Natural killer cell (primary cell): ENCODE measurements at regions not wholly inside any gene's neighbourhood (a gene's known extent, or its start where the extent isn't known, plus 50 kb on each side); places are given as distances from the start of the nearest gene placed in this dataset.
A peak's percentile ranks its signal among the peaks of the same experiment; 100 is the strongest.

Experiments used
- ATAC-seq, 3 donors: fragments of 150-1000 bp in 2 of 3; fragments of 200-7000 bp in 1 of 3; cut with Tn5 transposase; 1 replicate in 1 of 3; 2 replicates in 2 of 3; pipeline ENCODE4 v1.10.0; 2021; ENCODE audit warnings: mild to moderate bottlenecking in 2 of 3, moderate library complexity in 2 of 3
- DNase-seq, 2 donors: peaks; one replicate each; pipeline versions ENCODE4 v3.0.0 to v3.0.0-alpha.2; 2013 to 2021; ENCODE audit warnings: mixed read lengths in 1 of 2
- H3K27ac ChIP-seq: one replicate; pipeline ENCODE4 v1.5.1; 2013; ENCODE audit warnings: mild to moderate bottlenecking, low read length
- H3K27me3 ChIP-seq: one replicate; pipeline ENCODE4 v1.6.1; 2013; ENCODE audit warnings: low read length; ENCODE audit not compliant: control insufficient read depth, insufficient read depth
- H3K36me3 ChIP-seq: one replicate; pipeline ENCODE4 v1.6.1; 2013; ENCODE audit warnings: low read length; ENCODE audit not compliant: control insufficient read depth, insufficient read depth
- H3K4me1 ChIP-seq: one replicate; pipeline ENCODE4 v1.6.1; 2013; ENCODE audit warnings: low read length; ENCODE audit not compliant: control insufficient read depth, insufficient read depth
- H3K4me3 ChIP-seq: one replicate; pipeline ENCODE4 v1.5.1; 2013; ENCODE audit warnings: low read length
- H3K9me3 ChIP-seq: one replicate; pipeline ENCODE4 v1.6.1; 2013; ENCODE audit warnings: low read length; ENCODE audit not compliant: control insufficient read depth, insufficient read depth
- H3K27ac Mint-ChIP-seq, 2 donors: one replicate each; pipeline ENCODE4 v1.8.0; 2022; ENCODE audit warnings: mild to moderate bottlenecking in 2 of 2, mixed read lengths in 2 of 2, moderate library complexity in 1 of 2
- H3K27me3 Mint-ChIP-seq, 2 donors: one replicate each; pipeline ENCODE4 v1.8.0; 2022; ENCODE audit warnings: low read depth in 2 of 2, mixed read lengths in 2 of 2
- H3K36me3 Mint-ChIP-seq: one replicate; pipeline ENCODE4 v1.8.0; 2022; ENCODE audit warnings: mixed read lengths
- H3K4me1 Mint-ChIP-seq, 2 donors: one replicate each; pipeline ENCODE4 v1.8.0; 2022; ENCODE audit warnings: mixed read lengths in 2 of 2
- H3K4me3 Mint-ChIP-seq: one replicate; pipeline ENCODE4 v1.8.0; 2022; ENCODE audit warnings: mild to moderate bottlenecking, moderate library complexity, mixed read lengths
- H3K9me3 Mint-ChIP-seq, 2 donors: one replicate each; pipeline ENCODE4 v1.8.0; 2022; ENCODE audit warnings: mixed read lengths in 2 of 2
- CTCF ChIP-seq: fragments of 200-600 bp; IDR thresholded peaks from one replicate; pipeline ENCODE4 v1.8.0; 2022; ENCODE audit warnings: antibody characterized with exemption
- WGBS: methylation state at CpG from one replicate; pipeline ENCODE4 v1.1.7; 2013; ENCODE audit warnings: missing lambda C conversion rate; ENCODE audit not compliant: insufficient coverage; 5-methylcytosine and 5-hydroxymethylcytosine counted together
- intact Hi-C: fragments of 100-400 bp; cut with micrococcal nuclease; formaldehyde crosslinking; loops from one replicate; pipeline ENCODE4 v1.14.2; 2022

GRCh38 chr12:89020689-89021088, 331.6 kb downstream of the DUSP6 start:
- Mint-ChIP-seq H3K36me3 (no peaks in the 10 kb centered on the region), H3K4me3 (no peak overlapping the region), H3K27me3 (peaks cover 0 to 3% of the 10 kb centered on the region in 2 donors), H3K9me3 (no peaks in the 10 kb centered on the region), H3K4me1 (peaks cover 5 to 7% of the 10 kb centered on the region in 2 donors), H3K27ac (no peak overlapping the region)
- H3K36me3 ChIP-seq = no peaks in the 10 kb centered on the region
- peaks cover 4% of the 10 kb centered on the region for H3K4me1 ChIP-seq
- TF ChIP-seq CTCF = no peak
- no peak overlapping the region for H3K4me3 ChIP-seq
- no peak overlapping the region for H3K27ac ChIP-seq
- no peak for ATAC-seq
- intact Hi-C loops = no loop called here
- no peak for DNase-seq
- WGBS = 100% methylated on average over 3 of the region's 6 CpGs
- no peaks in the 10 kb centered on the region for H3K27me3 ChIP-seq
- no peaks in the 10 kb centered on the region for H3K9me3 ChIP-seq

- Mint-ChIP-seq H3K9me3 (no peaks in the 10 kb centered on the region), H3K27me3 (peaks cover 0 to 6% of the 10 kb centered on the region in 2 donors), H3K27ac (no peak overlapping the region), H3K4me1 (peaks cover 5 to 7% of the 10 kb centered on the region in 2 donors), H3K4me3 (no peak overlapping the region), H3K36me3 (no peaks in the 10 kb centered on the region)
- no peak for ATAC-seq
- DNase-seq = no peak
- H3K9me3 ChIP-seq = no peaks in the 10 kb centered on the region
- H3K36me3 ChIP-seq = no peaks in the 10 kb centered on the region
- H3K27me3 ChIP-seq = no peaks in the 10 kb centered on the region
- TF ChIP-seq CTCF = no peak
- peaks cover 4% of the 10 kb centered on the region for H3K4me1 ChIP-seq
- H3K27ac ChIP-seq = no peak overlapping the region
- intact Hi-C loops = no loop called here
- H3K4me3 ChIP-seq = no peak overlapping the region
Observed at GRCh38 chr12:89020121-89020480, 332.2 kb downstream of the DUSP6 start.

GRCh38 chr12:89019439-89020120, 332.7 kb downstream of the DUSP6 start:
- WGBS = 7% methylated on average over 13 of the region's 14 CpGs
- intact Hi-C loops = loop anchor here (1.0 to 2.0 kb wide), 3 partner anchors 442 to 510 kb away; no protein-coding TSS in a partner anchor

More at GRCh38 chr12:89019439-89020120, 332.7 kb downstream of the DUSP6 start:
- H3K9me3 ChIP-seq = no peaks in the 10 kb centered on the region
- H3K27me3 ChIP-seq = no peaks in the 10 kb centered on the region
- Mint-ChIP-seq H3K4me3 (no peak overlapping the region), H3K36me3 (no peaks in the 10 kb centered on the region), H3K27ac (no peak overlapping the region), H3K9me3 (no peaks in the 10 kb centered on the region), H3K4me1 (peaks cover 5 to 7% of the 10 kb centered on the region in 2 donors), H3K27me3 (peaks cover 0 to 6% of the 10 kb centered on the region in 2 donors)
- peak; percentile 91 to 99 (median 97) for ATAC-seq
- H3K4me3 ChIP-seq = no peak overlapping the region
- DNase-seq = peak; percentile 55 to 86
- H3K36me3 ChIP-seq = no peaks in the 10 kb centered on the region
- peak; percentile 72 for TF ChIP-seq CTCF
- no peak overlapping the region for H3K27ac ChIP-seq
- peaks cover 4% of the 10 kb centered on the region for H3K4me1 ChIP-seq
